Erythroblast (primary cell): ENCODE measurements at regions not wholly inside any gene's neighbourhood (a gene's known extent, or its start where the extent isn't known, plus 50 kb on each side); places are given as distances from the start of the nearest gene placed in this dataset.
A peak's percentile ranks its signal among the peaks of the same experiment; 100 is the strongest.

Experiments
- DNase-seq, 2 experiments: peaks; one replicate each; lab custom pipeline; 2025; lab: John Stamatoyannopoulos, UW
- GATA1 ChIP-seq: IDR thresholded peaks from 2 replicates; pipeline ENCODE4 v1.6.1; 2011; ENCODE audit warnings: low read depth, mild to moderate bottlenecking, control low read depth, low read length, moderate library complexity
- POLR2A ChIP-seq: IDR thresholded peaks from 2 replicates; pipeline ENCODE4 v1.6.1; 2011; ENCODE audit warnings: mild to moderate bottlenecking, low read length

DNA sequence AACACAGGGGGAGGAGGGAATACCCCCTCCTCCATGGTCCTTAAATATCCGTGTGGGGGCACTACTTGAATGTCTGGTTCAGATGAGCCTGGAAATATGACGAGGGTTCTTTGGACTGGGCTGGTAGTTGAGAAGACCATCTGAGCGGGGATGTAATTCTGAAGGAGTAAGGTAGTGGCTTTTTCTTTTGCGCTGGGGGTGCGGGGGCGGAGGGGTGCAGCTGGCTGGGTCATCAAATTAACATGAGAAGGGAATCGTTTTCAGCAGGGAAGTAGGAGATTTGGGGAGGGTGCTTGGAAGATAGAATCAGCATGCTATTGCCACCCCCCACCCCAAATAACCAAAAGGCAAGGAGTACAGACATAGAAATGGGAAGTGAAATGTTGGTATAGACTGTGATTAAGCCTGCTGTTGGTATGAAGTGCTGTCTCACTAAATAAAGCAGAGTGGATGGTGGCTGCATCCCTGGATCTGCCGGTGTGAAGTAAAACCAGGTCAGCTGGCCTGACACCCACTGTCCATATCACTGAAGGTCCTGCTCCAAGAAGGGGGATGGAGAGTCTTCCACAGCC, 121.9 kb upstream of the HSD17B12 start:
- TF ChIP-seq POLR2A = no peak
- no peak for TF ChIP-seq GATA1
- no peak for DNase-seq

DNA sequence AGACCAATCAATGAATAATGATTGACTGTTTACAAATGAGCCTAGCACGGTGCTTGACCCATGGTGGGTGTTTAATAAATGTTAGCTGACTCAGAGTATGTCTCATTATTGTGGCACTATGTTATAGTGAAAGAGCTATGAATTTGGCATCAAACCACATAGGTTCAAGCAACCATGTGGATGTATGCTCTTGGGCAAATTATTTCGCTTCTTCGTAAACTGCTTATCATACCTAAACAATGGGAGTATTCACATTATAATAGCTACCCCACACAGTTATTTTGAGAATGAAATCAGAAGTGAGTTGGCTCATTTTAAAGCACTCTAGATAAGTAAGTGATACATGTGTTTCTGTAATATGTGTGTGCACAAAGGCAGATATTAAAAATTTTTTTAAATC, 118.7 kb upstream of the HSD17B12 start:
- no peak for DNase-seq
- TF ChIP-seq GATA1 = no peak
- no peak for TF ChIP-seq POLR2A

DNA sequence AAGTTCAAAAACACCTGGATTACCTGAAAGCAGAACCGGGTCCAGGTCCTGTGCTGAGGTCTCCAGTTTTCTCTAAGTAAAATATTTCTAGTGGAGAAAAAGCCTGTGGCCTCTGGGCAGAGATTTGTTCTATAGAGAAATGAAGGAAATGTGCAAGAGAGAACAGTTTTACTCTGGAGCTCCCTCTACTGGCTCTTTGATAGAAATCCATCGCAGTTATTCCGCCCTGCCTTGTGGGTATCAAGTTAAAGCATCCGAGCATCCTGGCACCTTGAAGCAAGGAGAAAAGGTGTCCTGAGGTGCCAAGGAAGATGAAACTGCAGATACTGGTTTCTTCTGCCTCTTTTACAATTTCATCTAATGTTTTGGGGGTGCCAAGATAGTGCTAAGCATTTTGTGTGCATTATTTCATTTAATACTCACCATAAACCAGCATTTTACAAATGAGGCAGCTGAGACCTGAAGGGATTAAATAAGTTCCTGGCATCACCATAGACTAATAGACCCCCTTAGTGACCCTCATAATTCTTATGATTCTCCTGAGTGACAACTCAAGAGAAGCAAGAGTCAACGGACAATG, 113.1 kb upstream of the HSD17B12 start:
- DNase-seq = peak; percentile 45 to 60
- no peak for TF ChIP-seq GATA1
- TF ChIP-seq POLR2A = no peak

DNA sequence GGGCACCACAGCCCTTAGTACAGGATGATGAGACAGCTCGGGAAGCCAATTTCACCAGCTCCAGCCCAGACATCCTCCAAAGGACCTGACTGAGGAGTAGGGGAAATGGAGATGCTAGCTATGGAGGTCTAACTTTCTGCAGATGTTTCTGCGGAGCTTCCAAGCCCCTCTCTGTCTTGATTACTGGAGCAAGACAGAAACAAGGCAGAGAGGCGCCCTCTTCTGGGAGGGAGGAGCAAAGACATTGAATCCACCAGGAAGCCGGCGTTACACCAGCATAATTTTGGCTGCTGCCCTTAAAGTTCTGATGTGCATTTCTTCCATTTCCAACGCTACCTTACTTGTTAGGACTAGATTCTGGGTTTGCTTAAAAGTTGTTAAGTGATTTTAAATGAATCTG, 107.3 kb upstream of the HSD17B12 start:
- peak; percentile 33 to 49 for DNase-seq
- TF ChIP-seq GATA1 (no peak), POLR2A (no peak)

DNA sequence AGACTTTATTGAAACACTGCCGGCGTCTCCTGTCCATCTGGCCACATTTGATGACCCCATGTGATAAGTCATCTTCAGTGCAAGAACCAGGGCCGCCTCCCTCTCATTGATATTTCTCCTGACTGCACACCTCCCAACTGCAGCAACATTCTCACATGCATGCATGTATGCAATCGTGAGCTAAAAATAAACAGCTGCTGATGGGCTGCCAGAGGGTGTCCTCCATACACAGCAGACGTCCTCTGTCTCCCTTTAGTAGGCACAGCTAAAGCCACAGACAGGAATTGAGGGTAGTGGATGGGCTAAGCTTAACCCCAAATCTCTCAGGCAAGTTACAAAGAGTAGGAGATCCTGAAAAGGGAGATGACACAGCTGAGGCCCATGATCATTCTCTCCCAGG, 106.7 kb upstream of the HSD17B12 start:
- no peak for TF ChIP-seq GATA1
- no peak for TF ChIP-seq POLR2A
- no peak for DNase-seq

DNA sequence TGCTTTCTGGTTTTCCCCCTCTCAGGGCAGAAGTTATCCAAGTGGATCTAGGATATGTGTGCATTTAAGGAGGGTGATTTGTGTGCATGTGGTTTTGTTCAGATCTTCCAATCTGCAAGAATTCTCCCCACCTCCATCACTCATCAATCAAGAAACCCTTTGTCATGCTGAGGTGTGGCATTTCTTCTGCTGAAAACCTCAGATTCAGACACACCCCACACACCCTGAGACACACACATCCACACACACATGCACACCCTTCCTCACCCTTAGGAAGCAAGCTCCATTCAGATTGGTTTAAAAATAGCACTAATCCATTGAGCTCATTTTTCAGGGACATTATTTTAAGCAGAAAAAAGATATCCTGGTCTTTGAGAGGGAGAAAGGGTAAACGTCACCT, 106.1 kb upstream of the HSD17B12 start:
- DNase-seq = no peak
- no peak for TF ChIP-seq POLR2A
- no peak for TF ChIP-seq GATA1

- TF ChIP-seq POLR2A = no peak
- no peak for TF ChIP-seq GATA1
- DNase-seq = peak; percentile 8 to 42
Observed at GRCh38 chr11:43574949-43575912, 105.3 kb upstream of the HSD17B12 start.

DNA sequence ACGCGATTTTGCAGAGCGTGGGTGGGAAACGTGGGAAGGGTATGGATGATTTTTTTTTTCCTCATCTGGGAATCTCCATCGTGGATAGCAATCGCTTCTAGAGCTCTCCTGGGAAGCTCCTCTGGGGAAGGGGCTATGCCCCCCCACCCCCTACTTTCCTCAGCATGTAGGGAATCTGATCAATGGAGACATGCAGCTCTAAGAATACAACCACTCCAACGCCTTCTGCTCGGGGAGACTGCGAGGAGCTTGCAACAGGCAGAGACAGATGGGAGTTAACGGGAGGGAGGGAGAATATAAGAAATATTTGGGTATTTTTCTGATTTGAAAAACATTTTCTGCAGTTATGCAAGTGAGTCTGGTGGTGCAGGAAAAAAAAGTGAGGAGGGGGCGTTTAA, 104.6 kb upstream of the HSD17B12 start:
- DNase-seq = no peak
- TF ChIP-seq GATA1 (no peak), POLR2A (no peak)

GRCh38 chr11:43576320-43576802, 104.2 kb upstream of the HSD17B12 start:
- TF ChIP-seq GATA1 = no peak
- no peak for TF ChIP-seq POLR2A
- DNase-seq = no peak

- TF ChIP-seq POLR2A (no peak), GATA1 (no peak)
- DNase-seq = peak; percentile 71 to 72
Observed at GRCh38 chr11:43576803-43577521, 103.6 kb upstream of the HSD17B12 start.

- TF ChIP-seq GATA1 (no peak), POLR2A (no peak)
- DNase-seq = no peak
Observed at GRCh38 chr11:43577566-43578264, 102.8 kb upstream of the HSD17B12 start.

- DNase-seq = no peak
- TF ChIP-seq POLR2A = no peak
- TF ChIP-seq GATA1 = no peak
Observed at GRCh38 chr11:43578346-43579170, 102.0 kb upstream of the HSD17B12 start.
